ENCODE measurements at regions not wholly inside any gene's neighbourhood (a gene's known extent, or its start where the extent isn't known, plus 50 kb on each side); places are given as distances from the start of the nearest gene placed in this dataset.

DNA sequence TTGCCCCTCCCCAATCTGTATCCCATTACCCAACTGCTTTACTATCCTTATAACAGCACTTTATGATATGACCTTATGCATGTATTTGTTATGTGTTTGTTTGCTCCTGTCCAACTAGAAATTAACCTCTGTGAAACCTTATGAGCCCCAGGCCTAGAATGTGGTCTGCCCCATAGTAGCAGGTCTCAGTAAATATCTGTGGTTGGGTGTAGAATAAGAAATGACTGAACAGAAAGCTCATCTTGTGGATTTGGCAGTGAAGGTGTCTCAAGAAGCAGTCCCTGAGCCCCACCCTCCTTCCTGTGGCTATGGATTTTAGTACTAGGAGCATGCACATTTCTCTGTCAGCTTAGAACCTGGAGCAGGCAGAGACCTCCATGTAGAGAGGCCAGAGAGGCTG lies 229.0 kb upstream of the LCORL start:
- in situ Hi-C loops (cut with MboI; ENCODE audit: low pct_ligation_motif_present in 1 of 4, low pct_unique_long_range_greater_than_20kb in 1 of 4, low sequenced_read_pairs in 3 of 4), result no loop called here

DNA sequence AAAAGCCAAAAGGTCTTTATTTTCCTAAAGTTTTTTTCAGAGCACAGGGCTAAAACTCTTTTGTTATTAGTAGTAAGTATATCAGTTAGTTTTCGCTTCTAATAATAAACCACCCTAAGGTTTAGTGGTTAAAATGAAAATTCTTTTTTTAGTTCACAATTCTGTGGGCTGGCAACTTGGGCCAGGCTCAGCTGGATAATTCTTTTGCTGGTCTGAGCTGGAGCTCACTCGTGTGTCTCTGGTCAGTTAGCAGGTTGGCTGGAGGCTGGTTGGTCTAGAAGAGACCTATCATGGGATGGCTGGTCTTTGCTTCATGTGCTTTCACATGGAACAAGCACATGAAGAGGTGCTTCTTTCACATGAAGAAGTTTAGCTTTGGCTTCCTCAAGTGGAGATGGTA lies 227.1 kb upstream of the LCORL start:
- H3K27ac ChIP-seq, result no peak overlapping the region
- in situ Hi-C loops (cut with MboI; ENCODE audit: low pct_ligation_motif_present in 1 of 4, low pct_unique_long_range_greater_than_20kb in 1 of 4, low sequenced_read_pairs in 3 of 4), result no loop called here
- H3K36me3 ChIP-seq, result no peaks in the 10 kb centered on the region
- H3K4me1 ChIP-seq, result no peaks in the 10 kb centered on the region
- WGBS, 2 donors (ENCODE audit: low coverage in 1 of 2), result 87 to 88% methylated on average over 1 to 2 of the region's 2 CpGs
- DNase-seq, result no peak
- TF ChIP-seq POLR2A (IDR thresholded peaks at IDR 0.05) (no peak), EP300 (IDR thresholded peaks at IDR 0.05; ENCODE audit: low read depth) (no peak), POLR2AphosphoS5 (IDR thresholded peaks at IDR 0.05) (no peak)
- TF ChIP-seq, protein P1, sequence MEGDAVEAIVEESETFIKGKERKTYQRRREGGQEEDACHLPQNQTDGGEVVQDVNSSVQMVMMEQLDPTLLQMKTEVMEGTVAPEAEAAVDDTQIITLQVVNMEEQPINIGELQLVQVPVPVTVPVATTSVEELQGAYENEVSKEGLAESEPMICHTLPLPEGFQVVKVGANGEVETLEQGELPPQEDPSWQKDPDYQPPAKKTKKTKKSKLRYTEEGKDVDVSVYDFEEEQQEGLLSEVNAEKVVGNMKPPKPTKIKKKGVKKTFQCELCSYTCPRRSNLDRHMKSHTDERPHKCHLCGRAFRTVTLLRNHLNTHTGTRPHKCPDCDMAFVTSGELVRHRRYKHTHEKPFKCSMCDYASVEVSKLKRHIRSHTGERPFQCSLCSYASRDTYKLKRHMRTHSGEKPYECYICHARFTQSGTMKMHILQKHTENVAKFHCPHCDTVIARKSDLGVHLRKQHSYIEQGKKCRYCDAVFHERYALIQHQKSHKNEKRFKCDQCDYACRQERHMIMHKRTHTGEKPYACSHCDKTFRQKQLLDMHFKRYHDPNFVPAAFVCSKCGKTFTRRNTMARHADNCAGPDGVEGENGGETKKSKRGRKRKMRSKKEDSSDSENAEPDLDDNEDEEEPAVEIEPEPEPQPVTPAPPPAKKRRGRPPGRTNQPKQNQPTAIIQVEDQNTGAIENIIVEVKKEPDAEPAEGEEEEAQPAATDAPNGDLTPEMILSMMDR (IDR thresholded peaks at IDR 0.05), result no peak
- no peaks in the 10 kb centered on the region for H3K9me3 ChIP-seq
- no peak overlapping the region for H3K4me3 ChIP-seq
- no peaks in the 10 kb centered on the region for H3K27me3 ChIP-seq
- intact Hi-C loops (cut with DNase I; ENCODE audit: low total_unique reads), result no loop called here

More for the DNA sequence above, 229.0 kb upstream of the LCORL start:
- Histone ChIP-seq H3K4me3 (no peak overlapping the region), H3K36me3 (no peaks in the 10 kb centered on the region), H3K9me3 (no peaks in the 10 kb centered on the region), H3K27me3 (no peaks in the 10 kb centered on the region), H3K4me1 (no peaks in the 10 kb centered on the region), H3K27ac (no peak overlapping the region)
- no peak for DNase-seq
- intact Hi-C loops (cut with DNase I; ENCODE audit: low total_unique reads), result no loop called here
- no peak for TF ChIP-seq EP300 (IDR thresholded peaks at IDR 0.05; ENCODE audit: low read depth)
- no peak for TF ChIP-seq POLR2A (IDR thresholded peaks at IDR 0.05)
- TF ChIP-seq, protein P1 (IDR thresholded peaks at IDR 0.05), result no peak
- no peak for TF ChIP-seq POLR2AphosphoS5 (IDR thresholded peaks at IDR 0.05)

DNA sequence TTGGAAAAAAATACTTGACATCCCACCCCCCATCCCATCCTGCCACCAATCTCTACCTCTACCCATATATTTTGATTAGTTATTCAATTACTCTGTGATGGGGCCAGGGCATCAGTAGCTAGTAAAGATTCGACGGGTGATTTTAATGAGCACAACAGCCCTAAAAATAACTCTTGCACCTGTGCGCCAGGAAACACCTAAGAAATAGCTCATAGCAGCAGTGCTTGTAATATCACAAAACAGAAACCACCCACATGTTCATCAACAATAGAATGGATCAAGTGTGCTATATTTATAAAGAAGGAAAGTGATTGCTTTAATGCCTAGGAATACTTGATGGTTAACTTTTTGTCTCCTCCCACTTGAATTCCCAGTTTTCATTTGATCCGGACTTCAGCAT lies 225.6 kb upstream of the LCORL start:
- Histone ChIP-seq H3K27me3 (no peaks in the 10 kb centered on the region), H3K36me3 (no peaks in the 10 kb centered on the region), H3K4me1 (no peaks in the 10 kb centered on the region), H3K27ac (no peak overlapping the region), H3K4me3 (no peak overlapping the region), H3K9me3 (no peaks in the 10 kb centered on the region)
- in situ Hi-C loops (cut with MboI; ENCODE audit: low pct_ligation_motif_present in 1 of 4, low pct_unique_long_range_greater_than_20kb in 1 of 4, low sequenced_read_pairs in 3 of 4) (no loop called here), intact Hi-C loops (cut with DNase I; ENCODE audit: low total_unique reads) (no loop called here)
- TF ChIP-seq POLR2A (IDR thresholded peaks at IDR 0.05) (no peak), POLR2AphosphoS5 (IDR thresholded peaks at IDR 0.05) (no peak), EP300 (IDR thresholded peaks at IDR 0.05; ENCODE audit: low read depth) (no peak)
- TF ChIP-seq, protein P1 (IDR thresholded peaks at IDR 0.05), result no peak
- WGBS, 2 donors (ENCODE audit: low coverage in 1 of 2), result 59 to 60% methylated on average over 4 of the region's 4 CpGs
- DNase-seq, result no peak

DNA sequence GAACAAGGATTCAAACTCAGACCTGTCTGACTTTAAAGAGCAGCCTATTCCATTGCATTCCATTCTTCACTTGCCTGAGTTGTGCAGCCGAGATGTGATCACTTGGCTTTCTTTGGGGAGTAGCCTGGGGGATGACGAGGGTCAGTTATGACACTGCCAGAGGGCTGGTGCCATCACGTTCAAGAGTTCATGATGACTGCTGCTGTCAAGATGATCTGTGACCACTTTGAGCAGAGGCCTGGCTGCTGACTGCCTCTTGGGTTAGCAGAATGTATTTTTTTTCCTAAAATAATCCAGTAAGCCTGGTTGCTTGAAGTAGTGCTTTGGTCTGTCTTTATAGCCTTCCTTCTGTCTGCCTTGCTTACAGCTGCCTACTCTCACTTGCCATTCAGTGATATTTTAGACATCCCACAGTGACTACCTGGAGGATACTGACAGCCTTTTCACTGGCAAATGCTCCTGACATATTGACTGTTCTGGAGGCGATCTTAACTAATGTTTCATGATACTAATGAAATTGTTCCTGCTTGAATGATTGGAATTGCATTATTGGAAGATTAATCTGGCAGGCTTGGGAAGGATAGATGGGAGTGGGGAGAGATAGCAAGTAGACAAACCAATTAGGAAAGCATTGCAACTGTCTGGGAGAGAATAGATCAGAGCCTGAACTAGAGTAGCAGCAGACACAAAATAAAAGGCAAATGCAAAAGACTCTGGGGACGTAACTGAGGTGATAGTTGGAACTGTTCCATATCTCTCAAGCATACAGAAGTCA lies 221.6 kb upstream of the LCORL start:
- intact Hi-C loops (cut with DNase I; ENCODE audit: low total_unique reads) (no loop called here), in situ Hi-C loops (cut with MboI; ENCODE audit: low pct_ligation_motif_present in 1 of 4, low pct_unique_long_range_greater_than_20kb in 1 of 4, low sequenced_read_pairs in 3 of 4) (no loop called here)
- no peaks in the 10 kb centered on the region for H3K4me1 ChIP-seq

DNA sequence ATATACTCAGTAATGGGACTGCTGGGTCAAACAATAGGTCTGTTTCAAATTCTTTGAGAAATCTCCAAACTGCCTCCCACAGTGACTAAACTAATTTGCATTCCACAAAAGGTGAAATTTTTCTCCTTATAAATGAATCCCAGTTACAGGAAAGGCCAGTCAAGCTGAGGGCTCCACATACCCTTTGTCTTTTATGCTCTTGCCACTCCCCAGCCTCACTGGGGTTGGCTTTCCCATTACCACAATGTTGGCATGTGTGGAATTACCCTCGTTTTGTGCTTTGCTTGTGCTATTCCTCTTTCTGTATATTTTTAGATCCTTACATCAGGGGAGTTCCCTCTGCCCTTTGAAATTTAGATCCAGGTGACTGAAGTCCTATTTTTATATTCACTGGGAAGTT lies 220.2 kb upstream of the LCORL start:
- WGBS, 2 donors (ENCODE audit: low coverage in 1 of 2), result 18 to 29% methylated on average over 1 of the region's 1 CpG
- Histone ChIP-seq H3K27me3 (no peaks in the 10 kb centered on the region), H3K4me1 (no peaks in the 10 kb centered on the region), H3K9me3 (no peaks in the 10 kb centered on the region), H3K27ac (no peak overlapping the region), H3K36me3 (no peaks in the 10 kb centered on the region), H3K4me3 (no peak overlapping the region)
- intact Hi-C loops (cut with DNase I; ENCODE audit: low total_unique reads) (no loop called here), in situ Hi-C loops (cut with MboI; ENCODE audit: low pct_ligation_motif_present in 1 of 4, low pct_unique_long_range_greater_than_20kb in 1 of 4, low sequenced_read_pairs in 3 of 4) (no loop called here)
- TF ChIP-seq POLR2A (IDR thresholded peaks at IDR 0.05) (no peak), EP300 (IDR thresholded peaks at IDR 0.05; ENCODE audit: low read depth) (no peak), POLR2AphosphoS5 (IDR thresholded peaks at IDR 0.05) (no peak)
- TF ChIP-seq, protein P1 (IDR thresholded peaks at IDR 0.05), result no peak
- no peak for DNase-seq

More for the DNA sequence above, 221.6 kb upstream of the LCORL start:
- 68 to 71% methylated on average over 4 to 5 of the region's 5 CpGs for WGBS, 2 donors (ENCODE audit: low coverage in 1 of 2)
- no peaks in the 10 kb centered on the region for H3K27me3 ChIP-seq
- no peaks in the 10 kb centered on the region for H3K36me3 ChIP-seq
- H3K27ac ChIP-seq, result no peak overlapping the region
- H3K4me3 ChIP-seq, result no peak overlapping the region
- TF ChIP-seq POLR2A (IDR thresholded peaks at IDR 0.05), result no peak
- H3K9me3 ChIP-seq, result no peaks in the 10 kb centered on the region
- DNase-seq, result no peak

Measured in transverse colon (tissue), 4 donors.